Urinary bladder (tissue), 1 donor: ENCODE measurements at regions not wholly inside any gene's neighbourhood (a gene's known extent, or its start where the extent isn't known, plus 50 kb on each side); places are given as distances from the start of the nearest gene placed in this dataset. TPM values are rescaled to one million over a fixed set of nuclear protein-coding genes. Genes with fewer than 3 reads are reported as not detected.

Experiments
- small RNA-seq: library from RNA; depleted of rRNA; stranded (forward); fragments of <200 nt; gene quantifications from one replicate; pipeline ENCODE3, GENCODE V24; 2014

Small RNAs in the stretch of these regions (small RNA-seq; reads per million reads assigned to genes)
- gene AC018554.2 (not detected), gene AC092121.1 (not detected), gene RF00017 (not detected), gene RNU4-58P (0.09 reads per million), gene RPS27P27 (not detected)
